Right renal pelvis (tissue), 4 donors: ENCODE measurements at regions not wholly inside any gene's neighbourhood (a gene's known extent, or its start where the extent isn't known, plus 50 kb on each side); places are given as distances from the start of the nearest gene placed in this dataset.

Source experiments
- DNase-seq, 4 donors: peaks; one replicate each; pipeline ENCODE4 v3.0.0-alpha.2; 2013; ENCODE audit warnings: low read depth in 4 of 4, low spot score in 3 of 4, missing footprints in 1 of 4

DNA sequence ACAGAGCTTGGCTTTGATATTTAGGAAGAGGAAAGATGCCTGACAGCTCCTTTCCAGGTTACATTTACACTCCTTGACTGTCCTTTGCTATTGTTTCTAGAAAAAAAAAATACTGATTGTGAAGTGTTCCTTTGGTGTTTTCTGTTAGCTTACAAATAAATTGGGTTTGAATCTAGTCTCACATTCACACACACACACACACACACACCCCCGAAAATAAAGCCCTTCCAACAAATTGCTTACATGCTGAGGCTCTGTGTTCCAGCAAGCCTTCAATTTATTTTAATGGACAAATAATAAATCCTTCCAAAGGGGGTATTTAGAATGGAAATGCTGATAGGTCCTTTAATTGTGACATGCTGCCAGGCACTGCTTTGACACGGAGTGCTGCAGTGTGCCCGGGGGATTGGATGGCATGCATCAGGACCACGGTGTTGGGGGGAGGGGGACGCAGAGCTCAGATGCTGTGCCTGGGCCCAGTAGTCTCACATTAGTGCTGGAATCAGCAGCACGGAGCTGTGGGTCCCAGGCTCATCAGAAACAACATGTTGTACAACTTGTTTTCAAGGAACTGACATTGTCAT, 199.9 kb downstream of the CD83 start:
- DNase-seq = no peak

DNA sequence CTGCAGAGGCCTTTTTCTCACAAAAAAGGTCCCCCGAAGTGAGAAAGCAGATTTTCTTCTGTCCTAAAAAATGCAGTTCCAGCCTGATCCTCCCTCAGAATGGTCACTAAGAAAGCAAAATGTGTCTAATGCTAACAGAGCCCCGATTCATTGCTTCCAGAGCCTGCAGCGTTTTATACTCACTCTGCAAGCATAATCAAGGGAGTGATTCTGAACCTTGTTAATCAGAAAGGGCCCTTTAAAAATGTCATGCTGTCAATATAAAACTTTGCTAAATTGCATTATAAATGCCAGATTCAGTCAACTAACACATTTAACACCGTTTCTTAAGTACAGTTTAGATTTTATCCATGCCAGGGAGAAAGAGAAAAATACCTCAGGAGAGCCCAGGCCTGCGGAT, 202.8 kb downstream of the CD83 start:
- DNase-seq = no peak

DNA sequence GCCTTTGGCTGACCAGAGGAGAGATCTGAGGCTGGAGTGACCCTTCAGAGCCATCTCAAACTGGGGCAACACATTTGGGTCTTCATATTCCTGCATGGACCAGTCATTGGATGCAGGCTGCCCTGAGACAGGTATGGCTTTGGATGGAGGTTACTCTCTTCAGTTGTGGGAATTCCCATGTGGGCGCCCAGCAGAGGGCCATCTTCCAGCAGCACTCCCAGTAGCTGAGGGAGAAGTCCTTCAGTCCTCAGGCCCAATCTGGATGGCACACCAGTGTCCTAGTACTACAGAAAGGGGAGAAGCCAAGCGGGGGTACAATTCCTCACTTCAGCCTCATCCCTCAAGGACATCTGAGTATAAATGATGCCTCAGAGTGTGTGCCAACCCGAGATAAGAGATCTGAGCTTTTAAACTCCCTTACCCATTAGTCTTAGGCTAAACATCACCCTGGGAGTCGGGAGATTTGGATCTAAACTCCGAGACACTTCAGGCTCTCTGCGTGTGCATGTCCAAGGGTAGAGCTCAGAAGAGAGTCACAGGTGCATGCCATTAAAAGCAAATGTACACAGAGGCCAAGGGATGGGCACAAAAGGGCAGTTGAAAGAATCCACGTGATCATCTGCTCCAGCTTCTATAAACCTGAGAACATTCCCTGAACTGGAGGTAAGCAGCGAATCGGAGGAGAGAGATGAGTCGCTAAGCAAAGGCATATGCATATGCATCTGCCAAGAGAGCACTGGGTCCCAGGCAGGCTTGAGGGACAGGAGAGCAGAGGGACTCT, 204.6 kb downstream of the CD83 start:
- no peak for DNase-seq

DNA sequence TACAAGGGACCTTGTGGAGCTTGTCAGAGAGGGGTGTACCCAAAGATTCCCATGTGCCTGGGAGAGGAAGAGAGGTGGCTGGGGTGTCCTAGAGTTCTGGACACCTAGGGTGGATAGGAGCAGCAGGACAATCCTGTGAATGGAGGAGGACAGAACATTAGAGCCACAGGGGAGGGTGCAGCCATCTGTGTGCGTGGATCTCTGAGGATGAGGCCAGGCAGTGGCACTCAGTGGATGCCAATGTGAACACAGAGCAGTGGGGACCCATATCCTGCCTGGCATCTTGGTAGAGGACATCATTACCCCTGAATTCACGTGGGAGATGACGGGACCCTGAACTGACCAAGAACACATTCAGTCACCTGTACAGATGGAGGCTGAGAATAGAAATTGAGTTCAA, 205.3 kb downstream of the CD83 start:
- no peak for DNase-seq

DNA sequence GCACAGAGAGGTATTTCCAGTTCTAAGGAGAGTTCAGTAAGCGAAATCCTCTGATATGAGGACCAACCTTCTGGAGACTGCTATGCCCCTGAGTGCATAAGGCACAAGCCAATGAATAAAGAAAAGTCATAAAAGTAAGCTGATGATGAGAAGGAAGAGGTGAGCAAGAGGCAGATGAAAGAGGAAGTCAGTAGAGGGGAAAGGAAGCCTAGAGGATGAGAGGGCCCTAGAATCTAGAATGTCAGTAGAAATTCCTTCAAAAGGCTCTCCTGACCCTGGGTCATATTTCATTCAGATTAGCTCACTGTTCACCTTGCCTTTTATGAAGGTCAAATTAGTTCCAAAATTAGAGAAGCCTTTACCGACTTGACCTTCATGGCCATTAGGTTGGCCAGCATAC, 209.2 kb downstream of the CD83 start:
- DNase-seq = no peak

DNA sequence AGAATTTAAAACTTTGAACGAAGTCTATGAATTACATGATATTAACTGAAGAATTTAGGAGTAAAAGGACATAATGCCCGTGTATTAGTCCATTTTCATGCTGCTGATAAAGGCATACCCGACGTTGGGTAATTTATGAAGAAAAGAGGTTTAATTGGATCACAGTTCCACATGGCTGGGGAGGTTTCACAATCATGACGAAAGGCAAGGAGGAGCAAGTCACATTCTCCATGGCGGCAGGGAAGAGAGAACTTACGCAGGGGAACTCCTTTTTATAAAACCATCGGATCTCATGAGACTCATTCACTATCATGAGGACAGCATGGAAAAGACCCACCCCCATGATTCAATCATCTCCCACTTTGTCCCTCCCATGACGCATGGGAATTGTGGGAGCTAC, 210.6 kb downstream of the CD83 start:
- DNase-seq = no peak

DNA sequence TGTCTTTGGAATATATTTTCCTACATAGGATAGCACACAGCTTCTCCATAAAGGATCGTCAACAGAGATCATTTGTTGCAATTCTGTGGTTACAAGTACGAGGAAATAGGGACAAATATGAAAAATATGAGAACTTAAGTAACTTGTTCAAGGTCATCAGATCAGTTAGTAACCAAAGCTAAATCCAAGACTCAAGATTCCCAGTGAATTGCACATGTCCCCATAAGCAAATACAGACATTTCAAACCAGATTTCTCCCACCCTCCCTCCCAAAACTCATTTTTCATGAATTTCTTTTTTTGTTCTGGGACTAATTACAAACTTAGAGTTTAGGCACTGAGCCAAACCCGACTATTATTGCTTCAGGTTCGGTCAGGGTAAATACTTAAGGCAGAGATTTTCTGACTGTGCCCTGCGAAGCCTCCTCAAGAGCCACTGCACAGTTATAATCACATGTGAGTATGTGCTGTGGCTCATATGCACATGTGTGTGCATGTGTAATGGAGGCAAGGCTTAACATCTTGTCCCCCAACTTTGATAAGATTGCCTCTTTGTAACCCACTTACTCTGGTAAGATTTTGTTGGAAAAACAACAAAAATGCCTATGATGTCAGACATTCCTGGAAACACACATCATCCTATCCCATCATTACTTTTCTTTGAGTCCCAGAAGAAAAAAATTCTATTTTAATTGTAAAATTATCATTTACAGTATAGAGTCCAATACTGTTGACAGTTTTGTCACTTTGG, 216.2 kb downstream of the CD83 start:
- no peak for DNase-seq

DNA sequence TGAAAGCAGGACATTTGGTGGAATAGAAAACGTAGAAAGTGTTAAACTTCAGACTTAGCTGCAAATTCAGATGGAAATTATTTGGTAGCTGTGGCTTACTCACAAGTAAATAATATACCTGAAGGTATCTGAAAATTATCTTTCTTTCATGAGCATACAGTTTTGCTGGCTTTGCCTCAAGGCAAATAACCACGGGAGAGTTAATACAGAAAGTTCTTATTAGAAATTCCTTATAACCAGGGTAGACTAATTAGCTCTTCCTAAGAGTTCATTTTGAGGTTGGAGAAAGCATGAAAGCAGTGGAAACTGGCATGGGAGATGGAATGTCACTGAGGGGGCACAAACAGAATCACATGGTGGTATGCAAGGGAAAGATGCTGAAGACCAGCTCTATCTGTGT, 217.5 kb downstream of the CD83 start:
- DNase-seq = no peak

DNA sequence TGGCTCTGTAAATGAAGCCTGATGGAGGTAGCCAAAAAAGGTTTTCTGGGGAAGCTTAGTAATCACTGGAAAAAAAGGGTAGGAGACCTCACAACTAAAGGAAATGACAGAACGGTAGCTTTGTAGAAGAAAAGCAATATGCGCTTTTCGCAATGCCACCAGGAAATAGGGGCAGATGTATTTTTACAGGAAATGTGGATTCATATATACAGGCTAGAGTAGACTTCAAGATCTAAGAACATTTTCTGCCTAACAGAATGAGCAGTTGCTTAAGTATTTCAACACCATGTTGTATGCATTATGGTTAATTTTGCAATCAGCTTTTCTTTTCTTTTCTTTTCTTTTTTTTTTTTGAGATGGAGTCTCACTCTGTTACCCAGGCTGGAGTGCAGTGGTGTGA, 219.6 kb downstream of the CD83 start:
- no peak for DNase-seq

DNA sequence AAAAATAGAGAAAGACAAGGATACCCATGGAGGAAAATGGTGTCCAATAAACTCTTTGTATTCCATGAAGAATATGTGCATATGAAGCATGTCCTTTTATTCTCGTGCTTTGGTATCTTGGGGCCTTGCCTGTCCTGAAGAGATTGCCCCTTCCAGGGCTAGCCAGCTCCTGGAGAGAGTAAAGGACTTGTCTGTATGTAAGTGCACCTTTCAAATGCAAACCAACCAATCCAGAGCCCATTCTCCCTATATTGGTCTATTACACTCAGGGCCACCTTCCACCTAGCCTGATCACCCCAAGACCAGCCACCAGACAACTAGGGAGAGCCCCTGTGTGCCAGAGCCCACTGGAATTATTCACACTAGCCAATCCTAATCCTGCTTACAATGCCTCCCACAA, 221.6 kb downstream of the CD83 start:
- DNase-seq = no peak

DNA sequence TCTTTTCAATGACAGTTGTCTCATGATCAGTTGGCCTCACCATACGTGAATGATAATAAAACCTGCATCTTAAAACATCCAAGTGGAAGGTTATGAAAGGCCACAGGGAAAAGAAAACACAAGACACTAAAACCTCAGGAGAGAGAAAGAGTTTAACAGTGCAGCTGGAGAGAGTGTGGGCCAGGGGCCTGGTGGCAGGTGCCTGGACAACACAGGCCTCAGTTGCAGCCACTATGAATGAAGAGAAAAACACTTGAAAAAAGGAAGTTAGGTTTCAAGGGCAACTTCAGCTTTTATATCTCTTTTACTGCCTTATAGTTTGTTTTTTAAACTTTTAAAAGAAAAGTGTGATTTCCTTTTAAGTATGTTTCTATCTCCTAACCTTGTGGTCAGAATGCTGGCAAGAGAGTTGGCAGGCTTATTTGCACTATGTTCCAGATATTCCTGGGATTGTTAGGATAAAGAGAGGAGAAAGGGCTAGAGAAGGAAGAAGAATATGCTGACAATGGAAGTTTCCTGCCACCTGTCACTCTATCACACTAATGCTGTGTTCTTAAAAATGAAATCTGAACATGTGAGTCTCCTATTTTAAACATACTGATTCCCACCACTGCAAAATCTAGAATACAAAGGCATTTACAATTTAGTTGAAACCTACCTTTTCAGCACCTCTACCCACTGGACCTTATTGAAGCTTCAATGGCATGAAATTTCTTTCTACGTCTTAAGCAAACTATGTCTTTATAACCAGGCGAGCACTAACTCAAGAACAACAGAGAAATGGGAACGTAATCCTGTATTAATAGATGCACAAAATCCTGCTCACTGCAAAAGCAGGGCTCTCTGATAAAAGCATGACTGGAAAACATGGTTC, 222.4 kb downstream of the CD83 start:
- no peak for DNase-seq

DNA sequence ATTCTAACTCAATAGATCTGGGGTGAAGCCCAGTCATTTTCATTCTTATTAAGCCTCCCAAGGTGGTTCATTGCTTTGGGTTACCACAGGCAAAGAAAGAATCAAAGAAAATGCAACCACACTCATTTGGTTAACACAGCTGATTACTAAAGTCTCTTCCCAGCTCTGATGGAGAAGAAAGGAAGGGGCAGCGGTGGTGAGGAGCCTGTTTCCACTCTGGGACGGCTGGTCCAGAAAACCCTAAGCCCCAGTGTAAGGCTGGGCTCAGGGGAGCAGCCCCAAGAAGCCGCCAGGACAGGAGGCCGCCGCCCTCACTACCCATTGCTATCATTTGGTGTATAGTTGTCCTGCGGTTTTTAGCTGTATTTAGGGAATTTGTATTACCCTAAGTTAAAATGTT, 226.9 kb downstream of the CD83 start:
- no peak for DNase-seq

DNA sequence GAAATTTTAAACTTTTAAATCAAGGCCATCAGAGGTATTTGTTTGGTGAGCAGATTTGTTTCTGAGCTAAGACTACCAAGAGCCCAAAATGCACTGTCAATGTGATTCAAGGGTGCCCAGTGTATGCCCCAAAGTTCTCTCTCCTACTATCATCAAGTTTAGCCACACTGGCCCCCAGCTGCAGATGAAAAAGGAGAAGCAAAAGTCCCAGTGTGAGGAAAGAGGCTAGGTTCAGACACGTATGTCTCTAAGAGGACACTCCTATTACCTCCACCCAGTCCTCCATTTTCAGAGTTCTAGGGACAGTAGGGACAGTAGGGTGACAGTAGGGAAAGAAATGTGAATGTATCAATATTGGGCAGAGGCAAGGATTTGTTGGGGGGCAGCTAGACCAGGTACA, 230.8 kb downstream of the CD83 start:
- no peak for DNase-seq

DNA sequence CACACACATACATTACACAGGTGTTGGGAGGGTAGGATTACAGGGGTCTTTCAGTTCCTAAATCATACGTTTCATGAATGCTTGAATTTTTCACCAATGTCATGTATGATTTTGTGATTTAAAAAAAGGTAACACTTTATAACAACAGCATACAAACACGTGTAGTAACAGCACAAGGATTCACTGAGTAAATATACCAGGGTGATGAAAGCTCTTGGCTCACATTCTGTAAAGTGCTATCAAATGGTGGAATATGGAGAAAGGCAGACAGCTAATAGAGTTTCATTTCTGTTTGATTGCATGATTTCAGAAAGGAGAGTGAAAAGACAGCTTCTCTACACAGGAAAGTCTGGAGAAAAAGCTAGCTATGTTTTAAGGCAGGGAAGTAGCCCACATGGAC, 231.9 kb downstream of the CD83 start:
- no peak for DNase-seq

DNA sequence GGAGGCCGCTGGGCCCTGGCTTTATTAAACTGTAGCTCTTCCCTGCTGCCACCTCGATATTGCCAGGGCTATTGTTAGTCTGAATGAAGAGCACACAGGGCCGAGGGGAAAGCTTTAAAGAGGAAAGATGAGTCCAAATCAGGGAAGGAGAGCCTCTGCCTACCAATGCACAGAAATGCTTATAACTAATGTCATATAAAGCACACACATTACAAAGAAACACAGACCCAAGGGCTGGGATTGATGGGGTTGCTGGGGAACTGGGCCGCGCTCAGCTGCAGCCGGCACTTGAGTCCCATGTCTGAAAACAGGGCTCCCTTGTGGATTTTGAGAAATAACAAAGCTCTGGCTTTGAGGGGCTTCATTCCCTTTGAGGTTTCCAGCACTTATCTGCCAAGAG, 232.6 kb downstream of the CD83 start:
- no peak for DNase-seq

DNA sequence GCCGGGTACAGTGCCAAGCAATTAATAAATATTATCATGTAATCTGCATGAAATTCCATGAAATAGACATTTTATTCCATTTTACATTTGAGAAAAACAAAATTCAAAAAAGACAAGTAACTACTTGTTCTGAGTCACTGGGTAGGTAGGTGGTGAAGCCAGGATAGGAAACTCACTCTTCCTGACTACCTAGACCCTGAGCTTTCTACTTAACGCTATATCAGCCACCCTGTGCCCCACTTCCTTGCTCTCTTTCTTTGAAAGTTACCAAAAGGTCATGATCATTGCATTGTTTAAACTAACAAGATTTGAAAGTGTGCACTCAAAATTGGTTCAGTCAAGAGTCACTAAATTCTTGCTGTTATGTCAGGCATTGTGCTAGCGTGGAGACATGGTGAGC, 235.7 kb downstream of the CD83 start:
- DNase-seq = no peak

DNA sequence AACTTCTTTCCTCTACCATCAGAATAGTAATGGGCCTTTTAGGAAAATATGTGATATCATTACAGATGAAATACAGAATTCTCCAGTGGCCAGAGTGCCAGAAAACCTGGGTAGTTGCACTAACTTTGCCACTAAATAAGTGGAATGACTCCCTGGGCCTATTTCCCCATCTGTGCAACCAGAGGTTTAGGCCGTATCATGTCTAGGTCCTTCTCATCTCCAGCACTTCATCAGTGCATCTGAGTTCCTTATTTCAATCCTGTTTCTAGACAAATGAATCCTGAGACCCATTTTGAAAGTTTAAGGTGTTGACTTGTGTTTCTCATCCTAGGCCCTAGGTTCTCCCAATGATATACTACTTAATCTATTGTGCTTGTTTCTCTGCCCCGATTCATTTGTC, 236.2 kb downstream of the CD83 start:
- no peak for DNase-seq

DNA sequence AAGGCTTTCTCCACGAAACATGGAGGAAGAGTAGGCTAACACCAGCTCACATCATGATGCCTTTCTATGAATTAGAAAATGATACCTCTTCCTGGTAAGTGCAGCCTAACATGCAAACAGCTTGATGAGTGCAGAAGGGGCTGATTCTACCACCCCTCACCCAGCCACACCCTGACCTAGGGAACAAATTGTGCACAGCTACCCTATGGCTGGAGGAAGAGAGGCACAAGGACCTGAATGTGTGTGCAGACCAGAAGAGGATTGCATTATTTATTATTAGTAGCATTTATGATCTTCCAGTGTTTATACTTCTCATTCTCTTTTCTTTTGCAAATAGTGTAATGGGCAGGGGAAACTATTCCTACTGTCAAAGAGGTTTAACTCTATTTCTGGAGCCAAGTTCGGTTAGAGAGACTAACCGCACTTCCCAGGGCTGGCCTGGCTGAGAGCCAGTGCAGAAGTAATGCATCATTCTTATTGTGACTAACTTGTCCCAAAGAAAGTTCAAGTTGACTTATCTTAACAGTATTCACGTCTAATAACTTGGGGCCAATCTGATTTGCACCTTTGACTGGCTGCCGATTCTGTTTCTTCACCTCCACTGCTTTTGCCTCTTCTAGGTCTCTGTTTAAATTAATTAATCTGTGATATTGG, 237.5 kb downstream of the CD83 start:
- peak; percentile 11 to 26 (median 14) for DNase-seq

DNA sequence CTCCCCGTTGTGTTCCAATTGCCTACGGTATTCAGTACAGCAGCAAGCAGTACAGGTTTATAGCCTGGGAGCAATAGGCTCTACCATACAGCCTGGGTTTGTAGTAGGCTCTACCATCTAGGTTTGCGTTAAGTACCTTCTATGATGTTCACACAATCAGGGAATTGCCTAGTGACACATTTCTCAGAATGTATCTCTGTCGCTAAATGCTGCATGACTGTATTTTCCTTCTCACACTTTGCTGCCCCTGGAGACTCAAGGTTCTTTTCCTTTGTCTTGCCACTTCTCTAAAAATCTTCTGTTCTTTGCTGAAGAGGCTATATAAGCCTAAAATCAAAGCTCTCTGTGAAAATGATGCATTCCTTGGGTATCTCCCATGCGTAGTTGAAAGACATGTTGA, 241.9 kb downstream of the CD83 start:
- no peak for DNase-seq

DNA sequence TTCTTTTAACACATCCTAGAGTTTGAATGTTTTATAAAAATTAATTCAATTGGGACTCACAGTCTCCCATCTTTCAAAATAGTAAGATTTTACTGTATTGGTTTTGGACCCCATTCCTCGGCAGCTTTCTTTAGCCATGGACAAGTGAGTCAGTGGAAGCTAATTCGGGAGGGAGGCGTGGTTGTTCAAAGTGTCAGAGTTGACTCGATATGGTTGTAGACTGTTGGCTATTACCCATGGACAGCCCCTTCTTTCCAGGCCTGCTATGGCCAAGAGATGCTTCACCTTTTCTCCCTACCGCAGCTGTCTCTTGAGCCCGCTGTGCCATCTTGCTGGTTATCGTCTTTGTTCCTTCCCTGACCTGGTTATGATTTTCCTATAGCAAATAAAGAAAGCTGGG, 243.0 kb downstream of the CD83 start:
- DNase-seq = no peak

DNA sequence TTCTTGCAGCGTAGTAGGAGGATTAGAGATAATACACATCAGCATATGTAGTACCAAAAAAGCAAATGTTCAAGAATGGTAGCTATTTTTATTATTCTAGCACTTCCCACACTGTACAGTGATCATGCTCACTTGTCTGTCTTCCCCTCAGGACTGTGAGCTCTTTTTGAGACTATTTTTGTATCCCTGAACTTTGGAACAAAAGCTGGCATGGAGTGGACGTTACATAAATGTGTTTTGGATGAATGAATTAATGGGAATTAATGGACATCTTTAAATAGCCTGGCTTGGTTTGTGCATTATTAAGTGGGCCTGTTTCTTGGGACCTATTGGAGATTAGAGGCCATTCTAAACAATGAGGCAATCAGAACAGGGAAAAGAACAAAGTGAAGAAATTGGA, 243.7 kb downstream of the CD83 start:
- no peak for DNase-seq
